Adrenal gland (tissue), 9 donors: ENCODE measurements at regions not wholly inside any gene's neighbourhood (a gene's known extent, or its start where the extent isn't known, plus 50 kb on each side); places are given as distances from the start of the nearest gene placed in this dataset.

Experiments used
- DNase-seq, 7 donors: peaks; one replicate each; pipeline ENCODE4 v3.0.0-alpha.2; 2019 to 2020
- H3K27ac ChIP-seq, 5 donors: fragments of 200-600 bp; sonication (generic) in 4 of 5; 1 replicate in 3 of 5; 2 replicates in 2 of 5; pipeline versions ENCODE4 v1.5.1 to v1.8.0; 2016 to 2020; ENCODE audit warnings: mild to moderate bottlenecking in 1 of 5
- H3K27me3 ChIP-seq: fragments of 200-600 bp; 2 replicates; pipeline ENCODE4 v1.8.0; 2021
- H3K36me3 ChIP-seq, 2 donors: fragments of 200-600 bp; replicated peaks in 1 of 2; 1 replicate in 1 of 2; 2 replicates in 1 of 2; pipeline versions ENCODE4 v1.5.1 to v1.8.0; 2018 to 2022
- H3K4me1 ChIP-seq, 2 donors: fragments of 200-600 bp; replicated peaks in 1 of 2; 1 replicate in 1 of 2; 2 replicates in 1 of 2; pipeline versions ENCODE4 v1.5.1 to v1.8.0; 2018 to 2021
- H3K4me3 ChIP-seq, 4 donors: fragments of 200-600 bp; sonication (generic) in 3 of 4; one replicate each; pipeline ENCODE4 v1.5.1; 2016 to 2018
- H3K9me3 ChIP-seq, 3 donors: fragments of 200-600 bp; sonication (generic) in 1 of 3; replicated peaks in 1 of 3; 1 replicate in 2 of 3; 2 replicates in 1 of 3; pipeline versions ENCODE4 v1.5.1 to v1.8.0; 2016 to 2021
- POLR2A ChIP-seq, 2 donors: fragments of 450-650 bp; IDR thresholded peaks; one replicate each; pipeline ENCODE4 v1.6.1; 2017; ENCODE audit warnings: antibody characterized with exemption in 2 of 2, mild to moderate bottlenecking in 2 of 2, moderate library complexity in 1 of 2
- WGBS, 4 donors: extraction: QIAGEN DNeasy Blood & Tissue Kit in 2 of 4; methylation state at CpG; one replicate each; pipeline versions ENCODE4 v1.1.5 to v1.1.7; 2013 to 2017; 5-methylcytosine and 5-hydroxymethylcytosine counted together
- intact Hi-C, 2 donors: fragments of 100-400 bp; cut with DNase I; formaldehyde crosslinking; loops; one replicate each; pipeline versions ENCODE4 v1.14.1 to v1.15.0; 2022 to 2023
- TF ChIP-seq, protein P1 (sequence below), 6 experiments: fragments of 450-650 bp in 4 of 6; fragments of 200-600 bp in 2 of 6; sonication (generic) in 1 of 6; IDR thresholded peaks; 1 replicate in 5 of 6; 2 replicates in 1 of 6; pipeline versions ENCODE4 v1.5.1 to v1.8.0; 2016 to 2021; ENCODE audit warnings: antibody characterized with exemption in 6 of 6, mild to moderate bottlenecking in 2 of 6, moderate library complexity in 1 of 6
- donor health status: healthy with polysubstance abuse.
- donor health status: Bipolar disorder and iron deficiency.
- donor health status: DM: yes; HTN: yes; CAD: no.
- donor health status: DM: no; HTN: no; CAD: no.
- donor health status: DM: no; HTN: no; CAD: no.

- Histone ChIP-seq H3K4me1 (no peaks in the 10 kb centered on the region), H3K27me3 (no peaks in the 10 kb centered on the region), H3K36me3 (no peaks in the 10 kb centered on the region), H3K4me3 (no peak overlapping the region), H3K27ac (no peak overlapping the region), H3K9me3 (no peaks in the 10 kb centered on the region)
- no peak for DNase-seq
- TF ChIP-seq, protein P1, sequence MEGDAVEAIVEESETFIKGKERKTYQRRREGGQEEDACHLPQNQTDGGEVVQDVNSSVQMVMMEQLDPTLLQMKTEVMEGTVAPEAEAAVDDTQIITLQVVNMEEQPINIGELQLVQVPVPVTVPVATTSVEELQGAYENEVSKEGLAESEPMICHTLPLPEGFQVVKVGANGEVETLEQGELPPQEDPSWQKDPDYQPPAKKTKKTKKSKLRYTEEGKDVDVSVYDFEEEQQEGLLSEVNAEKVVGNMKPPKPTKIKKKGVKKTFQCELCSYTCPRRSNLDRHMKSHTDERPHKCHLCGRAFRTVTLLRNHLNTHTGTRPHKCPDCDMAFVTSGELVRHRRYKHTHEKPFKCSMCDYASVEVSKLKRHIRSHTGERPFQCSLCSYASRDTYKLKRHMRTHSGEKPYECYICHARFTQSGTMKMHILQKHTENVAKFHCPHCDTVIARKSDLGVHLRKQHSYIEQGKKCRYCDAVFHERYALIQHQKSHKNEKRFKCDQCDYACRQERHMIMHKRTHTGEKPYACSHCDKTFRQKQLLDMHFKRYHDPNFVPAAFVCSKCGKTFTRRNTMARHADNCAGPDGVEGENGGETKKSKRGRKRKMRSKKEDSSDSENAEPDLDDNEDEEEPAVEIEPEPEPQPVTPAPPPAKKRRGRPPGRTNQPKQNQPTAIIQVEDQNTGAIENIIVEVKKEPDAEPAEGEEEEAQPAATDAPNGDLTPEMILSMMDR (IDR thresholded peaks at IDR 0.05), result no peak
- no peak for TF ChIP-seq POLR2A (IDR thresholded peaks at IDR 0.05)
- WGBS, 4 donors, result 61 to 88% (median 67%) methylated on average over 2 of the region's 2 CpGs
- intact Hi-C loops, result no loop called here
Measured at GRCh38 chr13:53569453-53569852, 540.8 kb downstream of the OLFM4 start.

GRCh38 chr13:53601113-53601512 lies 572.5 kb downstream of the OLFM4 start:
- Histone ChIP-seq H3K4me3 (no peak overlapping the region), H3K27ac (no peak overlapping the region), H3K4me1 (no peaks in the 10 kb centered on the region), H3K36me3 (no peaks in the 10 kb centered on the region), H3K27me3 (no peaks in the 10 kb centered on the region), H3K9me3 (no peaks in the 10 kb centered on the region)
- WGBS, 4 donors, result 42 to 55% (median 54%) methylated on average over 4 to 5 of the region's 5 CpGs
- no peak for DNase-seq
- intact Hi-C loops, result no loop called here
- no peak for TF ChIP-seq POLR2A (IDR thresholded peaks at IDR 0.05)
- TF ChIP-seq, protein P1 (IDR thresholded peaks at IDR 0.05), result no peak

GRCh38 chr13:53605326-53605725 lies 576.7 kb downstream of the OLFM4 start:
- Histone ChIP-seq H3K36me3 (no peaks in the 10 kb centered on the region), H3K27me3 (no peaks in the 10 kb centered on the region), H3K27ac (no peak overlapping the region), H3K9me3 (no peaks in the 10 kb centered on the region), H3K4me3 (no peak overlapping the region), H3K4me1 (no peaks in the 10 kb centered on the region)
- intact Hi-C loops, result no loop called here
- no peak for TF ChIP-seq POLR2A (IDR thresholded peaks at IDR 0.05)
- TF ChIP-seq, protein P1 (IDR thresholded peaks at IDR 0.05), result no peak
- 17 to 34% (median 28%) methylated on average over 1 of the region's 1 CpG for WGBS, 4 donors
- DNase-seq, result no peak

- no peak for DNase-seq
- H3K9me3 ChIP-seq, result no peaks in the 10 kb centered on the region
- no peak overlapping the region for H3K27ac ChIP-seq
- no peaks in the 10 kb centered on the region for H3K27me3 ChIP-seq
- H3K4me3 ChIP-seq, result no peak overlapping the region
- WGBS, 4 donors, result 67 to 79% (median 78%) methylated on average over 3 of the region's 3 CpGs
- H3K36me3 ChIP-seq, result no peaks in the 10 kb centered on the region
- TF ChIP-seq, protein P1 (IDR thresholded peaks at IDR 0.05), result no peak
- TF ChIP-seq POLR2A (IDR thresholded peaks at IDR 0.05), result no peak
- intact Hi-C loops, result no loop called here
- H3K4me1 ChIP-seq, result no peaks in the 10 kb centered on the region
Measured at GRCh38 chr13:53612200-53612599, 583.6 kb downstream of the OLFM4 start.
